GM12872 (cell line): ENCODE measurements at regions not wholly inside any gene's neighbourhood (a gene's known extent, or its start where the extent isn't known, plus 50 kb on each side); places are given as distances from the start of the nearest gene placed in this dataset.

Experiments
- TF ChIP-seq, protein P1 (sequence below): IDR thresholded peaks from 3 replicates; pipeline ENCODE4 v1.5.1; 2011; ENCODE audit warnings: low read depth, mild to moderate bottlenecking, low read length, moderate library complexity; ENCODE audit not compliant: insufficient read depth

- TF ChIP-seq, protein P1, sequence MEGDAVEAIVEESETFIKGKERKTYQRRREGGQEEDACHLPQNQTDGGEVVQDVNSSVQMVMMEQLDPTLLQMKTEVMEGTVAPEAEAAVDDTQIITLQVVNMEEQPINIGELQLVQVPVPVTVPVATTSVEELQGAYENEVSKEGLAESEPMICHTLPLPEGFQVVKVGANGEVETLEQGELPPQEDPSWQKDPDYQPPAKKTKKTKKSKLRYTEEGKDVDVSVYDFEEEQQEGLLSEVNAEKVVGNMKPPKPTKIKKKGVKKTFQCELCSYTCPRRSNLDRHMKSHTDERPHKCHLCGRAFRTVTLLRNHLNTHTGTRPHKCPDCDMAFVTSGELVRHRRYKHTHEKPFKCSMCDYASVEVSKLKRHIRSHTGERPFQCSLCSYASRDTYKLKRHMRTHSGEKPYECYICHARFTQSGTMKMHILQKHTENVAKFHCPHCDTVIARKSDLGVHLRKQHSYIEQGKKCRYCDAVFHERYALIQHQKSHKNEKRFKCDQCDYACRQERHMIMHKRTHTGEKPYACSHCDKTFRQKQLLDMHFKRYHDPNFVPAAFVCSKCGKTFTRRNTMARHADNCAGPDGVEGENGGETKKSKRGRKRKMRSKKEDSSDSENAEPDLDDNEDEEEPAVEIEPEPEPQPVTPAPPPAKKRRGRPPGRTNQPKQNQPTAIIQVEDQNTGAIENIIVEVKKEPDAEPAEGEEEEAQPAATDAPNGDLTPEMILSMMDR, result no peak
Measured at GRCh38 chr12:90335566-90335965, 619.4 kb downstream of the CCER1 start.

DNA sequence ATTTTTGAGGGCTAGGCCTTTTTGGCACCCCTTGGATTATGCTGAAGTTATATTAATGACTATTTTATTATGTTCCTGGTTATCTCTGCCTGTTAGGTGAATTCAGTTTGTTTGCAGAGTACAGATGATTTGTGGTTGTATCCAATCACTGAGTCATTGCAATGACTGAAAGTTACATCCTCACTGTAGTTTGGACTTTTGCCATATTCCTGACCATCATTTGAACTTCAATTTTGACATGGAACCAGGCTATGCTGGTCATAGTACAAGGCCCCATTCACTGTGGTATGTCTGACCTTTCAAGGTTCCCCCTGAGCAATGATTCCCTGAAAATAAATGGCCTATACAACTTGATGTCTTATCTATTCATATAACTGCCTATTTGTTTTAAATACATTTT lies 621.0 kb downstream of the CCER1 start:
- TF ChIP-seq, protein P1, result no peak

- TF ChIP-seq, protein P1, result no peak
Measured at GRCh38 chr12:90333424-90333823, 621.6 kb downstream of the CCER1 start.

GRCh38 chr12:90331821-90332220 lies 623.2 kb downstream of the CCER1 start:
- TF ChIP-seq, protein P1, result no peak

DNA sequence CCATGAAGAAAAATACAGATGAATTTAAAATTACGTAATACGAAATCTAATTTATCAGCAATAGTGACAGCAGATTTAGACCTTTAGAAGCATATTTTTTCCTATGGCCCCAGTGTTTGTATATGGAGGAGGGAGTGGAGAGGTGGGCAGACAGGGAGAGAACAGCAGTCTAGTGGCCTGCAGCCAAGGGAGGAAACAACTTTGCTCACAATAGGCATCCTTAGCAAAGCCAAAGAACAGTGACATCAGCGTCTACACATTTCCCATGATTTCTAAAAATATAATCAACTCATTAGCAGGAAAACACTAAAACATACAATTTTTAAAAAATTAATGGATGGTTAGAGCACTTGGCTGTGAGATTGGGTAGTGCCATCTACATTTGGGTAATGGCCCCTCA lies 622.6 kb upstream of the ATP2B1 start:
- TF ChIP-seq, protein P1, result no peak

- TF ChIP-seq, protein P1, result no peak
Measured at GRCh38 chr12:90327793-90328743, 619.4 kb upstream of the ATP2B1 start.

- TF ChIP-seq, protein P1, result no peak
Measured at GRCh38 chr12:90323217-90323616, 614.6 kb upstream of the ATP2B1 start.
